Tibial nerve (tissue), 4 donors: ENCODE measurements at regions not wholly inside any gene's neighbourhood (a gene's known extent, or its start where the extent isn't known, plus 50 kb on each side); places are given as distances from the start of the nearest gene placed in this dataset.

Experiments used
- DNase-seq, 2 donors: peaks; one replicate each; pipeline ENCODE4 v3.0.0-alpha.2; 2019; ENCODE audit warnings: low spot score in 2 of 2
- H3K27ac ChIP-seq, 4 donors: fragments of 200-600 bp; sonication (generic) in 3 of 4; one replicate each; pipeline ENCODE4 v1.5.1; 2017 to 2019; ENCODE audit warnings: mild to moderate bottlenecking in 1 of 4
- H3K27me3 ChIP-seq, 2 donors: fragments of 200-600 bp; sonication (generic) in 1 of 2; one replicate each; pipeline versions ENCODE4 v1.5.1 to v1.6.0; 2017 to 2019
- H3K36me3 ChIP-seq, 3 donors: fragments of 200-600 bp; sonication (generic); one replicate each; pipeline ENCODE4 v1.5.1; 2018 to 2019
- H3K4me1 ChIP-seq, 4 donors: fragments of 200-600 bp; sonication (generic) in 3 of 4; one replicate each; pipeline ENCODE4 v1.5.1; 2017 to 2019
- H3K4me3 ChIP-seq, 4 donors: fragments of 200-600 bp; sonication (generic) in 3 of 4; one replicate each; pipeline ENCODE4 v1.5.1; 2017 to 2019; ENCODE audit warnings: mild to moderate bottlenecking in 1 of 4, moderate library complexity in 1 of 4
- H3K9me3 ChIP-seq, 4 donors: fragments of 200-600 bp; sonication (generic) in 3 of 4; one replicate each; pipeline ENCODE4 v1.5.1; 2017 to 2019
- CTCF ChIP-seq, 5 experiments: fragments of 200-600 bp in 3 of 5; fragments of 450-650 bp in 2 of 5; sonication (generic) in 3 of 5; IDR thresholded peaks; one replicate each; pipeline ENCODE4 v1.5.1; 2016 to 2019; ENCODE audit warnings: antibody characterized with exemption in 5 of 5, mild to moderate bottlenecking in 3 of 5, moderate library complexity in 2 of 5
- EP300 ChIP-seq, 2 donors: sonication (generic); formaldehyde crosslinking; IDR thresholded peaks; one replicate each; pipeline ENCODE4 v1.6.1; 2017; ENCODE audit warnings: antibody characterized with exemption in 2 of 2, mild to moderate bottlenecking in 1 of 2
- POLR2A ChIP-seq, 2 donors: fragments of 450-650 bp; IDR thresholded peaks; one replicate each; pipeline ENCODE4 v1.6.1; 2017; ENCODE audit warnings: antibody characterized with exemption in 2 of 2, mild to moderate bottlenecking in 2 of 2, moderate library complexity in 2 of 2
- WGBS, 2 donors: methylation state at CpG; one replicate each; pipeline ENCODE4 v1.1.5; 2018; 5-methylcytosine and 5-hydroxymethylcytosine counted together

DNA sequence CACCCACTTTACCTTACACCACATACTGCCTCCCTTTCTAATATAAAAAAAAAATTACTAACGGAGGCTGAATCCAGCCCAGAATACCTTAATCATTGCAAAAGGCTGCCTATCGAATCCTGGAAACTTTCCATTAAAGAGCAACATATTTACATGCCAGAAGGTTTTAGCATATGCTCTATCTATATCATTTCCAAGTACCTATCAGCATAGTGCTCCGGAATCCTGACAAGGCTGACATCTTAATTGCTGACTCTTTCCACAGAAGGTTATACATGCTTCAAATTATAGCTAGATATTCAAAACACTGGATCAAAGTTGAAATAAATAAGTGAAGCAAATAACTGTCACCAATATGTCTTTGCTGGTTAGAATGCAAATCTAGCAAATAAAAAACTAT, 170.9 kb upstream of the CDK1 start:
- Histone ChIP-seq H3K4me1 (peaks cover 0 to 3% (median 0%) of the 10 kb centered on the region in 4 donors), H3K36me3 (no peaks in the 10 kb centered on the region), H3K27me3 (no peaks in the 10 kb centered on the region), H3K9me3 (no peaks in the 10 kb centered on the region), H3K4me3 (no peak overlapping the region), H3K27ac (no peak overlapping the region)
- 88 to 91% methylated on average over 3 of the region's 3 CpGs for WGBS, 2 donors
- TF ChIP-seq CTCF (IDR thresholded peaks at IDR 0.05): no peak
- no peak for DNase-seq

- Histone ChIP-seq H3K9me3 (no peaks in the 10 kb centered on the region), H3K4me3 (no peak overlapping the region), H3K27ac (no peak overlapping the region), H3K4me1 (peaks cover 0 to 3% (median 0%) of the 10 kb centered on the region in 4 donors), H3K36me3 (no peaks in the 10 kb centered on the region), H3K27me3 (no peaks in the 10 kb centered on the region)
- WGBS, 2 donors: 74 to 75% methylated on average over 2 of the region's 2 CpGs
- no peak for TF ChIP-seq EP300 (IDR thresholded peaks at IDR 0.05)
- TF ChIP-seq CTCF (IDR thresholded peaks at IDR 0.05): no peak
- no peak for TF ChIP-seq POLR2A (IDR thresholded peaks at IDR 0.05)
- DNase-seq: no peak
These were observed 171.8 kb upstream of the CDK1 start for GRCh38 chr10:60606343-60607080.

- TF ChIP-seq EP300 (IDR thresholded peaks at IDR 0.05): no peak
- no peak for TF ChIP-seq POLR2A (IDR thresholded peaks at IDR 0.05)
- TF ChIP-seq CTCF (IDR thresholded peaks at IDR 0.05): no peak
- Histone ChIP-seq H3K27me3 (no peaks in the 10 kb centered on the region), H3K27ac (no peak overlapping the region), H3K9me3 (no peaks in the 10 kb centered on the region), H3K4me1 (peaks cover 0 to 3% (median 0%) of the 10 kb centered on the region in 4 donors), H3K4me3 (no peak overlapping the region), H3K36me3 (no peaks in the 10 kb centered on the region)
- DNase-seq: no peak
These were observed 172.8 kb upstream of the CDK1 start for GRCh38 chr10:60605476-60605875.

GRCh38 chr10:60604342-60604741, 173.9 kb upstream of the CDK1 start:
- Histone ChIP-seq H3K4me3 (no peak overlapping the region), H3K27me3 (no peaks in the 10 kb centered on the region), H3K4me1 (peaks cover 0 to 3% (median 0%) of the 10 kb centered on the region in 4 donors), H3K36me3 (no peaks in the 10 kb centered on the region), H3K9me3 (no peaks in the 10 kb centered on the region), H3K27ac (no peak overlapping the region)
- 58 to 65% methylated on average over 1 of the region's 1 CpG for WGBS, 2 donors
- DNase-seq: no peak
- TF ChIP-seq CTCF (IDR thresholded peaks at IDR 0.05): no peak

- H3K4me3 ChIP-seq: no peak overlapping the region
- H3K9me3 ChIP-seq: no peaks in the 10 kb centered on the region
- H3K36me3 ChIP-seq: no peaks in the 10 kb centered on the region
- H3K4me1 ChIP-seq: no peaks in the 10 kb centered on the region
- H3K27ac ChIP-seq: no peak overlapping the region
- TF ChIP-seq CTCF (IDR thresholded peaks at IDR 0.05): no peak
- no peak for TF ChIP-seq POLR2A (IDR thresholded peaks at IDR 0.05)
- no peak for TF ChIP-seq EP300 (IDR thresholded peaks at IDR 0.05)
- WGBS, 2 donors: 90 to 97% methylated on average over 1 of the region's 1 CpG
- no peak for DNase-seq
- H3K27me3 ChIP-seq: no peaks in the 10 kb centered on the region
These were observed 180.8 kb upstream of the CDK1 start for GRCh38 chr10:60597513-60597912.
